ENCODE measurements at regions not wholly inside any gene's neighbourhood (a gene's known extent, or its start where the extent isn't known, plus 50 kb on each side); places are given as distances from the start of the nearest gene placed in this dataset.

GRCh38 chr3:171984883-171985282 is 54.5 kb upstream of the FNDC3B start:
- Histone ChIP-seq H3K27me3 (no peaks in the 10 kb centered on the region), H3K9me3 (no peaks in the 10 kb centered on the region), H3K36me3 (no peaks in the 10 kb centered on the region), H3K4me3 (replicated peaks in 1 of 3) (no peak overlapping the region), H3K27ac (no peak overlapping the region), H3K4me1 (peaks cover 0 to 6% of the 10 kb centered on the region in 2 donors)
- intact Hi-C loops (cut with DNase I) = no loop called here
- TF ChIP-seq POLR2A (IDR thresholded peaks at IDR 0.05) (no peak), CTCF (IDR thresholded peaks at IDR 0.05) (no peak)
- 91 to 93% methylated on average over 4 of the region's 4 CpGs for WGBS, 2 donors
- DNase-seq = no peak

DNA sequence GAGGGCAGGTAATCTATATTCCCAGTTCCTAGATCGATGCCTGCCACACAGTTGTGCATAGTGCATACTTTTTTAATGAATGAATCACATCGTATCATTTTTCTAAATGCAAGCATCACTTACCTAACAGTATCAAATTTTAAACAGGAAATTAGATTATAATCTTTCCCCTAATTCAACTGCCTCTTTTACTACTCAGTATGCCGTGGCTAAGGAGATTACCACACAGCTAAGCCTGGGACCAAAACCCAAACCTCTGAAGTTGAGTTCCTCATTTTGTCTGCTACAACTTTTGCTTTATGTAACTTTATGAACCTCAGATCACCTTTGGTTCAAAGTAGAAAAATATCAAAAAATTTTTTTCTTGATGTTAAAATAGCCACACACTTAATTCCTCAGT is 53.2 kb upstream of the FNDC3B start:
- 83 to 85% methylated on average over 3 of the region's 3 CpGs for WGBS, 2 donors
- no peak for DNase-seq
- no peak overlapping the region for H3K27ac ChIP-seq

GRCh38 chr3:171986757-171987518 is 52.4 kb upstream of the FNDC3B start:
- WGBS, 2 donors = 75% methylated on average over 3 of the region's 3 CpGs
- intact Hi-C loops (cut with DNase I) = no loop called here
- no peaks in the 10 kb centered on the region for H3K36me3 ChIP-seq

More for the DNA sequence above, 53.2 kb upstream of the FNDC3B start:
- TF ChIP-seq CTCF (IDR thresholded peaks at IDR 0.05) (no peak), POLR2A (IDR thresholded peaks at IDR 0.05) (no peak)
- Histone ChIP-seq H3K27me3 (no peaks in the 10 kb centered on the region), H3K4me1 (peaks cover 0 to 6% of the 10 kb centered on the region in 2 donors), H3K4me3 (replicated peaks in 1 of 3) (no peak overlapping the region), H3K9me3 (no peaks in the 10 kb centered on the region), H3K36me3 (no peaks in the 10 kb centered on the region)
- intact Hi-C loops (cut with DNase I) = no loop called here

More at GRCh38 chr3:171986757-171987518, 52.4 kb upstream of the FNDC3B start:
- peaks cover 0 to 6% of the 10 kb centered on the region in 2 donors for H3K4me1 ChIP-seq
- DNase-seq = no peak
- H3K27ac ChIP-seq = no peak overlapping the region
- H3K4me3 ChIP-seq (replicated peaks in 1 of 3) = no peak overlapping the region
- no peaks in the 10 kb centered on the region for H3K9me3 ChIP-seq
- no peak for TF ChIP-seq CTCF (IDR thresholded peaks at IDR 0.05)
- TF ChIP-seq POLR2A (IDR thresholded peaks at IDR 0.05) = no peak
- no peaks in the 10 kb centered on the region for H3K27me3 ChIP-seq

Measured in thyroid gland (tissue), 4 donors.